NCI-H1105 (cell line): ENCODE measurements at regions not wholly inside any gene's neighbourhood (a gene's known extent, or its start where the extent isn't known, plus 50 kb on each side); places are given as distances from the start of the nearest gene placed in this dataset.

ENCODE experiments used
- DNase-seq: peaks from one replicate; lab custom pipeline; 2025; lab: John Stamatoyannopoulos, UW

GRCh38 chr7:31456646-31457368 lies 57.1 kb upstream of the ITPRID1 start:
- DNase-seq: no peak

GRCh38 chr7:31457551-31457950 lies 56.3 kb upstream of the ITPRID1 start:
- no peak for DNase-seq

- no peak for DNase-seq
These were observed 55.7 kb upstream of the ITPRID1 start for GRCh38 chr7:31458203-31458602.

GRCh38 chr7:31462636-31463035 lies 51.3 kb upstream of the ITPRID1 start:
- DNase-seq: no peak
